ENCODE measurements at regions not wholly inside any gene's neighbourhood (a gene's known extent, or its start where the extent isn't known, plus 50 kb on each side); places are given as distances from the start of the nearest gene placed in this dataset.

GRCh38 chr13:29975283-29975682 is 124.9 kb upstream of the UBL3 start:
- Histone ChIP-seq H3K4me1 (no peaks in the 10 kb centered on the region), H3K9me3 (no peaks in the 10 kb centered on the region), H3K36me3 (no peaks in the 10 kb centered on the region), H3K27ac (no peak overlapping the region), H3K27me3 (no peaks in the 10 kb centered on the region), H3K4me3 (no peak overlapping the region)
- TF ChIP-seq EP300 (IDR thresholded peaks at IDR 0.05), result no peak
- no peak for TF ChIP-seq POLR2A (IDR thresholded peaks at IDR 0.05)
- TF ChIP-seq POLR2AphosphoS5 (IDR thresholded peaks at IDR 0.05), result no peak
- no peak for TF ChIP-seq CTCF (IDR thresholded peaks at IDR 0.05)
- DNase-seq (ENCODE audit: low spot score in 2 of 2), result no peak
- WGBS, result 94% methylated on average over 1 of the region's 1 CpG

GRCh38 chr13:29969286-29969685 is 118.9 kb upstream of the UBL3 start:
- 96% methylated on average over 5 of the region's 5 CpGs for WGBS
- no peak for TF ChIP-seq POLR2AphosphoS5 (IDR thresholded peaks at IDR 0.05)
- TF ChIP-seq CTCF (IDR thresholded peaks at IDR 0.05), result no peak
- no peak for TF ChIP-seq POLR2A (IDR thresholded peaks at IDR 0.05)
- TF ChIP-seq EP300 (IDR thresholded peaks at IDR 0.05), result no peak
- no peaks in the 10 kb centered on the region for H3K36me3 ChIP-seq

GRCh38 chr13:29964181-29964845 is 113.9 kb upstream of the UBL3 start:
- TF ChIP-seq POLR2AphosphoS5 (IDR thresholded peaks at IDR 0.05) (no peak), EP300 (IDR thresholded peaks at IDR 0.05) (no peak), POLR2A (IDR thresholded peaks at IDR 0.05) (no peak), CTCF (IDR thresholded peaks at IDR 0.05) (no peak)
- Histone ChIP-seq H3K4me1 (no peaks in the 10 kb centered on the region), H3K36me3 (no peaks in the 10 kb centered on the region), H3K27me3 (no peaks in the 10 kb centered on the region), H3K9me3 (no peaks in the 10 kb centered on the region), H3K4me3 (no peak overlapping the region), H3K27ac (no peak overlapping the region)
- DNase-seq (ENCODE audit: low spot score in 2 of 2), result no peak
- WGBS, result 93% methylated on average over 10 of the region's 10 CpGs

More at GRCh38 chr13:29969286-29969685, 118.9 kb upstream of the UBL3 start:
- Histone ChIP-seq H3K27me3 (no peaks in the 10 kb centered on the region), H3K9me3 (no peaks in the 10 kb centered on the region), H3K27ac (no peak overlapping the region), H3K4me3 (no peak overlapping the region), H3K4me1 (no peaks in the 10 kb centered on the region)
- no peak for DNase-seq (ENCODE audit: low spot score in 2 of 2)

- 52% methylated on average over 3 of the region's 3 CpGs for WGBS
- Histone ChIP-seq H3K36me3 (no peaks in the 10 kb centered on the region), H3K9me3 (no peaks in the 10 kb centered on the region), H3K4me3 (no peak overlapping the region), H3K4me1 (no peaks in the 10 kb centered on the region), H3K27ac (no peak overlapping the region), H3K27me3 (no peaks in the 10 kb centered on the region)
- TF ChIP-seq POLR2AphosphoS5 (IDR thresholded peaks at IDR 0.05) (no peak), CTCF (IDR thresholded peaks at IDR 0.05) (no peak), EP300 (IDR thresholded peaks at IDR 0.05) (no peak), POLR2A (IDR thresholded peaks at IDR 0.05) (no peak)
- no peak for DNase-seq (ENCODE audit: low spot score in 2 of 2)
These were observed 112.7 kb upstream of the UBL3 start for GRCh38 chr13:29963089-29963488.

GRCh38 chr13:29961036-29961670 is 110.7 kb upstream of the UBL3 start:
- WGBS, result 87% methylated on average over 13 of the region's 14 CpGs
- TF ChIP-seq POLR2A (IDR thresholded peaks at IDR 0.05) (no peak), EP300 (IDR thresholded peaks at IDR 0.05) (no peak), POLR2AphosphoS5 (IDR thresholded peaks at IDR 0.05) (no peak)
- no peaks in the 10 kb centered on the region for H3K4me1 ChIP-seq
- DNase-seq (ENCODE audit: low spot score in 2 of 2), result no peak
- no peaks in the 10 kb centered on the region for H3K36me3 ChIP-seq
- H3K27me3 ChIP-seq, result no peaks in the 10 kb centered on the region
- H3K27ac ChIP-seq, result no peak overlapping the region
- H3K4me3 ChIP-seq, result no peak overlapping the region
- no peaks in the 10 kb centered on the region for H3K9me3 ChIP-seq
